K562 (cell line): ENCODE measurements at regions not wholly inside any gene's neighbourhood (a gene's known extent, or its start where the extent isn't known, plus 50 kb on each side); places are given as distances from the start of the nearest gene placed in this dataset.

Experiments used
- ATAC-seq: fragments of 200-7000 bp; cut with Tn5 transposase; 3 replicates; pipeline ENCODE4 v1.9.1; 2020; ENCODE audit warnings: moderate library complexity
- BruUV-seq: library from RNA; stranded (reverse); fragments of 400-500 nt; replicated peaks from 2 replicates; lab custom pipeline; 2021; lab: Mats Ljungman, UMichigan
- CTCF ChIA-PET: fragments of 300-600 bp; formaldehyde crosslinking; extraction: SDS; loops from one replicate; lab custom pipeline; 2021; ENCODE audit warnings: low intra/inter-chr PET ratio; lab: Yijun Ruan, JAX
- POLR2A ChIA-PET: fragments of 300-600, 350-650 bp; sonication (Branson Sonifier 250); formaldehyde crosslinking; extraction: SDS; loops from one replicate; lab custom pipeline; 2021; ENCODE audit warnings: antibody characterized with exemption, inconsistent platforms; lab: Yijun Ruan, JAX
- DNase-seq, 4 experiments: peaks; one replicate each; pipeline versions ENCODE4 v3.0.0 to v3.0.0-alpha.2; 2011 to 2018; ENCODE audit warnings: low spot score in 3 of 4, mixed read lengths in 3 of 4; ENCODE audit errors: extremely low read depth in 1 of 4
- FAIRE-seq: peaks from 2 replicates; lab custom pipeline; 2011; peaks lifted over from hg19 to GRCh38; lab: Jason Lieb, UNC
- H2AFZ ChIP-seq: 2 replicates; pipeline ENCODE4 v1.6.0; 2011; ENCODE audit warnings: low read depth, low read length, control low read depth, inconsistent platforms
- H3K27ac ChIP-seq: fragments of 200-600 bp; 3 replicates; pipeline ENCODE4 v1.8.0; 2011; ENCODE audit warnings: low read depth, mild to moderate bottlenecking, control low read depth, inconsistent platforms, low read length, moderate library complexity, mixed read lengths; ENCODE audit errors: extremely low read depth
- H3K27me3 ChIP-seq, 2 experiments: fragments of 300-600 bp in 1 of 2; 2 replicates in 1 of 2; 3 replicates in 1 of 2; pipeline versions ENCODE4 v1.6.0 to v1.8.0; 2011; ENCODE audit warnings: inconsistent platforms in 2 of 2, low read length in 2 of 2, mild to moderate bottlenecking in 1 of 2, mixed read lengths in 1 of 2, moderate library complexity in 1 of 2; ENCODE audit not compliant: control insufficient read depth in 2 of 2, insufficient read depth in 2 of 2
- H3K36me3 ChIP-seq: fragments of 300-600 bp; 3 replicates; pipeline ENCODE4 v1.8.0; 2011; ENCODE audit warnings: mild to moderate bottlenecking, low read length, inconsistent platforms; ENCODE audit not compliant: control insufficient read depth, insufficient read depth
- H3K4me1 ChIP-seq, 2 experiments: fragments of 200-600 bp in 1 of 2; replicated peaks in 1 of 2; 2 replicates in 1 of 2; 3 replicates in 1 of 2; pipeline versions ENCODE4 v1.5.1 to v1.8.0; 2011; ENCODE audit warnings: inconsistent platforms in 2 of 2, low read length in 2 of 2, mild to moderate bottlenecking in 1 of 2, mixed read lengths in 1 of 2, moderate library complexity in 1 of 2; ENCODE audit not compliant: control insufficient read depth in 2 of 2, insufficient read depth in 2 of 2
- H3K4me2 ChIP-seq: 2 replicates; pipeline ENCODE4 v1.6.1; 2011; ENCODE audit warnings: low read length, control low read depth, inconsistent platforms, mixed read lengths; ENCODE audit not compliant: insufficient read depth
- H3K4me3 ChIP-seq: fragments of 200-600 bp; sonication (generic), shearing (Covaris generic); 2 replicates; pipeline ENCODE4 v1.5.1; 2016; ENCODE audit warnings: control low read depth, inconsistent platforms
- H3K79me2 ChIP-seq: fragments of 200-600 bp; 3 replicates; pipeline ENCODE4 v1.8.0; 2011; ENCODE audit warnings: low read length, inconsistent platforms; ENCODE audit not compliant: control insufficient read depth, insufficient read depth
- H3K9ac ChIP-seq, 2 experiments: 2 replicates each; pipeline versions ENCODE4 v1.6.0 to v1.6.1; 2011; ENCODE audit warnings: low read depth in 2 of 2, low read length in 2 of 2, control low read depth in 1 of 2, inconsistent platforms in 1 of 2, mild to moderate bottlenecking in 1 of 2, mixed read lengths in 1 of 2; ENCODE audit not compliant: insufficient read depth in 1 of 2
- H3K9me1 ChIP-seq: one replicate; pipeline ENCODE4 v1.6.0; 2011; ENCODE audit warnings: inconsistent platforms, mild to moderate bottlenecking, low read length, moderate library complexity; ENCODE audit not compliant: control insufficient read depth, insufficient read depth
- H3K9me3 ChIP-seq: replicated peaks from 2 replicates; pipeline ENCODE4 v1.5.1; 2011; ENCODE audit warnings: low read depth, low read length, inconsistent platforms; ENCODE audit not compliant: control insufficient read depth, insufficient read depth
- H4K20me1 ChIP-seq: replicated peaks from 2 replicates; pipeline ENCODE4 v1.6.1; 2011; ENCODE audit warnings: low read length, inconsistent platforms, mixed read lengths; ENCODE audit not compliant: control insufficient read depth, insufficient read depth
- HNRNPH1 ChIP-seq: fragments of 200-400 bp; formaldehyde crosslinking; optimal IDR thresholded peaks from 2 replicates; pipeline ENCODE3; 2017; ENCODE audit warnings: low read depth, mild to moderate bottlenecking, low read length, moderate library complexity
- MAFF ChIP-seq: IDR thresholded peaks from 2 replicates; pipeline ENCODE4 v1.6.1; 2012; ENCODE audit warnings: low read length, improper control_type of control experiment
- NFIC ChIP-seq: fragments of 450-650 bp; IDR thresholded peaks from 2 replicates; pipeline ENCODE4 v1.6.1; 2017; ENCODE audit warnings: mild to moderate bottlenecking, inconsistent platforms
- PHB ChIP-seq: fragments of 250-450 bp; sonication (Bioruptor Pico); IDR thresholded peaks from 2 replicates; pipeline ENCODE4 v1.5.0; 2021
- POLR2B ChIP-seq: fragments of 450-650 bp; IDR thresholded peaks from 2 replicates; pipeline ENCODE4 v1.6.1; 2018; ENCODE audit warnings: low read depth; ENCODE audit not compliant: partially characterized antibody
- SAP30 ChIP-seq: fragments of 200-600 bp; sonication (generic); IDR thresholded peaks from 2 replicates; pipeline ENCODE4 v1.6.1; 2012; ENCODE audit warnings: borderline replicate concordance, low read depth, mild to moderate bottlenecking, moderate library complexity, low read length, control low read depth, inconsistent platforms; ENCODE audit not compliant: insufficient read depth, poor library complexity, severe bottlenecking
- SMARCA4 ChIP-seq: fragments of 450-650 bp; IDR thresholded peaks from 2 replicates; pipeline ENCODE4 v1.6.1; 2016
- TFAM ChIP-seq: fragments of 250-450 bp; sonication (Bioruptor Pico); conservative IDR thresholded peaks from 2 replicates; pipeline ENCODE4 v1.5.0; 2021; ENCODE audit warnings: mild to moderate bottlenecking, moderate library complexity
- ZNF212 ChIP-seq: fragments of 450-650 bp; formaldehyde crosslinking; IDR thresholded peaks from 2 replicates; pipeline ENCODE4 v1.4.0; 2020; ENCODE audit warnings: mild to moderate bottlenecking
- ZNF24 ChIP-seq: fragments of 450-650 bp; IDR thresholded peaks from 2 replicates; pipeline ENCODE4 v1.6.1; 2016
- ZNF408 ChIP-seq: fragments of 250-450 bp; sonication (Bioruptor Pico); IDR thresholded peaks from 2 replicates; pipeline ENCODE4 v1.4.0; 2020; ENCODE audit warnings: low read depth, mild to moderate bottlenecking, moderate library complexity
- ZNF57 ChIP-seq: fragments of 450-650 bp; formaldehyde crosslinking; IDR thresholded peaks from 2 replicates; pipeline ENCODE4 v1.4.0; 2020; ENCODE audit warnings: mild to moderate bottlenecking, moderate library complexity
- WGBS: fragments of 100-300 bp; shearing (Covaris generic); methylation state at CpG from one replicate; pipeline ENCODE4 v1.1.6; 2016; ENCODE audit warnings: low coverage, mixed read lengths; ENCODE audit not compliant: insufficient coverage; ENCODE audit errors: missing lambda C conversion rate; 5-methylcytosine and 5-hydroxymethylcytosine counted together
- in situ Hi-C: fragments of 300-500 bp; cut with MboI; formaldehyde crosslinking; loops from 4 replicates; pipeline ENCODE4 v1.15.0; 2018; ENCODE audit warnings: inconsistent platforms, mixed read lengths
- intact Hi-C: fragments of 100-400 bp; cut with micrococcal nuclease; formaldehyde crosslinking; loops from 2 replicates; pipeline ENCODE4 v1.14.2; 2022
- TF ChIP-seq, protein P1 (sequence below): IDR thresholded peaks from 2 replicates; pipeline ENCODE4 v1.6.1; 2016; ENCODE audit warnings: missing genetic modification characterization, missing compliant biosample characterization
- TF ChIP-seq, protein P2 (sequence below): fragments of 450-650 bp; IDR thresholded peaks from 2 replicates; pipeline ENCODE4 v1.6.1; 2016; ENCODE audit warnings: low read depth, mild to moderate bottlenecking, moderate library complexity
- TF ChIP-seq, protein P3 (sequence below): fragments of 450-650 bp; IDR thresholded peaks from 2 replicates; pipeline ENCODE4 v1.6.1; 2017; ENCODE audit warnings: antibody characterized with exemption, mild to moderate bottlenecking

DNA sequence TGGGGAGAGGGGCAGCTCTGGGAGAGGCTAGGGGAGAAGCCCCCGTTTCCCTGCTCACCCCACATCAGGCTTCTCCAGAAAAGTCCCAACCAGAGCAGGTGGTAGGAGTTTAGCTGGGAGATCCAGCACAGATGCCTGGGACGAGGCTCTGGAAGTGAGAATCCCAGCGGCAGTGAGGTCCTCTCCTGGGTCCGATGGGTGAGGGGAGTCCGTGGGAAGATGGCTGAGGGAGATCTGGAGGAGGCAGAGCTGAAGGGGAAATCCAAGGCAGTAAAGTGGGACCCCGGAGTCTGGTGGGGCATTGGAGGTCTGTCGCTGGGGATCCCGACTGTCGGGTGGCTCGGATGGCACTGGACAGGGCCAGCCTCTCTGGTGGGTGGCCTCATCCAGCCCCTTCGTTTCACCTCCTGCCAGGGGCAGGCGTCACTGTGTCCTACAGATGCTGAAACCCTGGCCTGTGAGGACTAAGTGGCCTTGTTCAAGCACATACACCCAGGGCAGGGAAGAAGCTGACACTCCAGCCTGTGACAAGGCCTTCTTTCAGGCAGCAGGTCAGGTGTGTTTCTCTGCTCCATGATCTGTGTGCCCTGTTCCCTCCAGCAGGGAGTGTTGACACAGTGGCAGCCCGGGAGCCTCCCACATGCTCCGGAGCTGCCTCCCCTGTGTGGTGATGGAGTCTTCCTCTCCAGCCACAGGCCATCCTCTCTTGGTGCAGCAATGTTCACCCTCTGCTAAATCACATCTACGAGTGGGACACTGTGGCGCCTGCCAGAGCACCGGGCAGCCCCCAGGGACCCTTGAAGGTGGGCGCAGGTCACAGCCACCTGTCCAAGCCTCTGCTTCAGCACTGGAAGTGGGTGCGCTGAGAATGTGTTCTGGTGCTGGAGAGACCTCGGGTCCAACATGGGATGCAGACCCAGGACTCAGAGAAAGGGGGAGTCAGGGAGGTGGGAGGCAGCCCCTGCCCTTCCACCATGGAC, 850.8 kb downstream of the BRD1 start:
- Histone ChIP-seq H4K20me1 (no peaks in the 10 kb centered on the region), H3K27me3 (peaks cover 0 to 10% of the 10 kb centered on the region in 2 experiments; a peak in 1 of 5 replicates), H3K79me2 (no peaks in the 10 kb centered on the region), H2AFZ (no peak overlapping the region), H3K9me1 (no peaks in the 10 kb centered on the region), H3K9ac (no peak overlapping the region), H3K36me3 (no peaks in the 10 kb centered on the region), H3K4me2 (no peak overlapping the region), H3K4me3 (no peak overlapping the region), H3K27ac (no peak overlapping the region), H3K9me3 (no peaks in the 10 kb centered on the region), H3K4me1 (no peaks in the 10 kb centered on the region)
- TF ChIP-seq ZNF408 (no peak), TFAM (CRISPR knock-in tag) (no peak), NFIC (no peak), SMARCA4 (no peak), ZNF212 (CRISPR knock-in tag) (no peak), HNRNPH1 (no peak), POLR2B (no peak), ZNF24 (no peak), PHB (CRISPR knock-in tag) (no peak), MAFF (no peak), SAP30 (no peak), ZNF57 (CRISPR knock-in tag) (no peak)
- TF ChIP-seq, protein P1, sequence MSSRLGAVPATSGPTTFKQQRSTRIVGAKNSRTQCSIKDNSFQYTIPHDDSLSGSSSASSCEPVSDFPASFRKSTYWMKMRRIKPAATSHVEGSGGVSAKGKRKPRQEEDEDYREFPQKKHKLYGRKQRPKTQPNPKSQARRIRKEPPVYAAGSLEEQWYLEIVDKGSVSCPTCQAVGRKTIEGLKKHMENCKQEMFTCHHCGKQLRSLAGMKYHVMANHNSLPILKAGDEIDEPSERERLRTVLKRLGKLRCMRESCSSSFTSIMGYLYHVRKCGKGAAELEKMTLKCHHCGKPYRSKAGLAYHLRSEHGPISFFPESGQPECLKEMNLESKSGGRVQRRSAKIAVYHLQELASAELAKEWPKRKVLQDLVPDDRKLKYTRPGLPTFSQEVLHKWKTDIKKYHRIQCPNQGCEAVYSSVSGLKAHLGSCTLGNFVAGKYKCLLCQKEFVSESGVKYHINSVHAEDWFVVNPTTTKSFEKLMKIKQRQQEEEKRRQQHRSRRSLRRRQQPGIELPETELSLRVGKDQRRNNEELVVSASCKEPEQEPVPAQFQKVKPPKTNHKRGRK (tag) = no peak
- TF ChIP-seq, protein P2, sequence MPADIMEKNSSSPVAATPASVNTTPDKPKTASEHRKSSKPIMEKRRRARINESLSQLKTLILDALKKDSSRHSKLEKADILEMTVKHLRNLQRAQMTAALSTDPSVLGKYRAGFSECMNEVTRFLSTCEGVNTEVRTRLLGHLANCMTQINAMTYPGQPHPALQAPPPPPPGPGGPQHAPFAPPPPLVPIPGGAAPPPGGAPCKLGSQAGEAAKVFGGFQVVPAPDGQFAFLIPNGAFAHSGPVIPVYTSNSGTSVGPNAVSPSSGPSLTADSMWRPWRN = no peak
- TF ChIP-seq, protein P3, sequence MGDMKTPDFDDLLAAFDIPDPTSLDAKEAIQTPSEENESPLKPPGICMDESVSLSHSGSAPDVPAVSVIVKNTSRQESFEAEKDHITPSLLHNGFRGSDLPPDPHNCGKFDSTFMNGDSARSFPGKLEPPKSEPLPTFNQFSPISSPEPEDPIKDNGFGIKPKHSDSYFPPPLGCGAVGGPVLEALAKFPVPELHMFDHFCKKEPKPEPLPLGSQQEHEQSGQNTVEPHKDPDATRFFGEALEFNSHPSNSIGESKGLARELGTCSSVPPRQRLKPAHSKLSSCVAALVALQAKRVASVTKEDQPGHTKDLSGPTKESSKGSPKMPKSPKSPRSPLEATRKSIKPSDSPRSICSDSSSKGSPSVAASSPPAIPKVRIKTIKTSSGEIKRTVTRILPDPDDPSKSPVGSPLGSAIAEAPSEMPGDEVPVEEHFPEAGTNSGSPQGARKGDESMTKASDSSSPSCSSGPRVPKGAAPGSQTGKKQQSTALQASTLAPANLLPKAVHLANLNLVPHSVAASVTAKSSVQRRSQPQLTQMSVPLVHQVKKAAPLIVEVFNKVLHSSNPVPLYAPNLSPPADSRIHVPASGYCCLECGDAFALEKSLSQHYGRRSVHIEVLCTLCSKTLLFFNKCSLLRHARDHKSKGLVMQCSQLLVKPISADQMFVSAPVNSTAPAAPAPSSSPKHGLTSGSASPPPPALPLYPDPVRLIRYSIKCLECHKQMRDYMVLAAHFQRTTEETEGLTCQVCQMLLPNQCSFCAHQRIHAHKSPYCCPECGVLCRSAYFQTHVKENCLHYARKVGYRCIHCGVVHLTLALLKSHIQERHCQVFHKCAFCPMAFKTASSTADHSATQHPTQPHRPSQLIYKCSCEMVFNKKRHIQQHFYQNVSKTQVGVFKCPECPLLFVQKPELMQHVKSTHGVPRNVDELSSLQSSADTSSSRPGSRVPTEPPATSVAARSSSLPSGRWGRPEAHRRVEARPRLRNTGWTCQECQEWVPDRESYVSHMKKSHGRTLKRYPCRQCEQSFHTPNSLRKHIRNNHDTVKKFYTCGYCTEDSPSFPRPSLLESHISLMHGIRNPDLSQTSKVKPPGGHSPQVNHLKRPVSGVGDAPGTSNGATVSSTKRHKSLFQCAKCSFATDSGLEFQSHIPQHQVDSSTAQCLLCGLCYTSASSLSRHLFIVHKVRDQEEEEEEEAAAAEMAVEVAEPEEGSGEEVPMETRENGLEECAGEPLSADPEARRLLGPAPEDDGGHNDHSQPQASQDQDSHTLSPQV = no peak
- ATAC-seq (no peak), DNase-seq (no peak), FAIRE-seq (no peak)
- in situ Hi-C loops = no loop called here
- WGBS = 0% methylated on average over 18 of the region's 20 CpGs
- POLR2A ChIA-PET = interaction anchor here (0.6 kb wide), 1 partner anchor 68 kb away, joined by 4 read pairs; no protein-coding TSS in a partner anchor
- BruUV-seq = no TSS peak
- CTCF ChIA-PET = no interaction called here
- intact Hi-C loops = no loop called here
